ENCODE measurements at regions not wholly inside any gene's neighbourhood (a gene's known extent, or its start where the extent isn't known, plus 50 kb on each side); places are given as distances from the start of the nearest gene placed in this dataset.

GRCh38 chr13:111459803-111460547 is 139.5 kb downstream of the TEX29 start:
- Histone ChIP-seq H3K9ac (ENCODE audit: low read depth, low read length) (no peak overlapping the region), H3K4me1 (ENCODE audit: insufficient read depth, low read length) (no peaks in the 10 kb centered on the region)

GRCh38 chr13:111460548-111461444 is 140.4 kb downstream of the TEX29 start:
- H3K9me3 ChIP-seq (ENCODE audit: insufficient read depth, low read depth, low read length) = no peaks in the 10 kb centered on the region; the same call in 1 of the 2 replicates
- H3K4me1 ChIP-seq (ENCODE audit: insufficient read depth, low read length) = no peaks in the 10 kb centered on the region
- no peaks in the 10 kb centered on the region for H3K36me3 ChIP-seq (ENCODE audit: insufficient read depth, low read depth, low read length)
- H3K9ac ChIP-seq (ENCODE audit: low read depth, low read length) = no peak overlapping the region
- no peak overlapping the region for H3K27ac ChIP-seq (ENCODE audit: low read length)
- no peaks in the 10 kb centered on the region; the same call in 1 of the 2 replicates for H3K27me3 ChIP-seq (ENCODE audit: insufficient read depth, low read length)
- no peak overlapping the region for H3K4me3 ChIP-seq (ENCODE audit: low read length)

More at GRCh38 chr13:111459803-111460547, 139.5 kb downstream of the TEX29 start:
- Histone ChIP-seq H3K36me3 (ENCODE audit: insufficient read depth, low read depth, low read length) (no peaks in the 10 kb centered on the region), H3K27me3 (ENCODE audit: insufficient read depth, low read length) (no peaks in the 10 kb centered on the region; the same call in 1 of the 2 replicates), H3K27ac (ENCODE audit: low read length) (no peak overlapping the region), H3K4me3 (ENCODE audit: low read length) (no peak overlapping the region), H3K9me3 (ENCODE audit: insufficient read depth, low read depth, low read length) (no peaks in the 10 kb centered on the region; the same call in 1 of the 2 replicates)

GRCh38 chr13:111461445-111462149 is 141.2 kb downstream of the TEX29 start:
- no peaks in the 10 kb centered on the region for H3K4me1 ChIP-seq (ENCODE audit: insufficient read depth, low read length)
- no peaks in the 10 kb centered on the region; the same call in 1 of the 2 replicates for H3K9me3 ChIP-seq (ENCODE audit: insufficient read depth, low read depth, low read length)
- H3K36me3 ChIP-seq (ENCODE audit: insufficient read depth, low read depth, low read length) = no peaks in the 10 kb centered on the region
- no peak overlapping the region for H3K27ac ChIP-seq (ENCODE audit: low read length)
- no peak overlapping the region for H3K9ac ChIP-seq (ENCODE audit: low read depth, low read length)
- H3K27me3 ChIP-seq (ENCODE audit: insufficient read depth, low read length) = no peaks in the 10 kb centered on the region; the same call in 1 of the 2 replicates
- H3K4me3 ChIP-seq (ENCODE audit: low read length) = no peak overlapping the region

GRCh38 chr13:111462221-111462764 is 141.9 kb downstream of the TEX29 start:
- Histone ChIP-seq H3K27me3 (ENCODE audit: insufficient read depth, low read length) (no peaks in the 10 kb centered on the region; the same call in 1 of the 2 replicates), H3K27ac (ENCODE audit: low read length) (no peak overlapping the region), H3K9me3 (ENCODE audit: insufficient read depth, low read depth, low read length) (no peaks in the 10 kb centered on the region), H3K4me3 (ENCODE audit: low read length) (no peak overlapping the region), H3K9ac (ENCODE audit: low read depth, low read length) (no peak overlapping the region), H3K36me3 (ENCODE audit: insufficient read depth, low read depth, low read length) (no peaks in the 10 kb centered on the region), H3K4me1 (ENCODE audit: insufficient read depth, low read length) (no peaks in the 10 kb centered on the region)

GRCh38 chr13:111462944-111463343 is 142.5 kb downstream of the TEX29 start:
- H3K4me1 ChIP-seq (ENCODE audit: insufficient read depth, low read length) = no peaks in the 10 kb centered on the region

GRCh38 chr13:111467111-111467890 is 146.9 kb downstream of the TEX29 start:
- Histone ChIP-seq H3K36me3 (ENCODE audit: insufficient read depth, low read depth, low read length) (no peaks in the 10 kb centered on the region), H3K9ac (ENCODE audit: low read depth, low read length) (no peak overlapping the region), H3K4me1 (ENCODE audit: insufficient read depth, low read length) (no peaks in the 10 kb centered on the region), H3K4me3 (ENCODE audit: low read length) (no peak overlapping the region), H3K27me3 (ENCODE audit: insufficient read depth, low read length) (no peaks in the 10 kb centered on the region; the same call in 1 of the 2 replicates), H3K9me3 (ENCODE audit: insufficient read depth, low read depth, low read length) (no peaks in the 10 kb centered on the region), H3K27ac (ENCODE audit: low read length) (no peak overlapping the region)

More at GRCh38 chr13:111462944-111463343, 142.5 kb downstream of the TEX29 start:
- no peaks in the 10 kb centered on the region for H3K9me3 ChIP-seq (ENCODE audit: insufficient read depth, low read depth, low read length)
- H3K36me3 ChIP-seq (ENCODE audit: insufficient read depth, low read depth, low read length) = no peaks in the 10 kb centered on the region
- no peak overlapping the region for H3K4me3 ChIP-seq (ENCODE audit: low read length)
- no peak overlapping the region for H3K9ac ChIP-seq (ENCODE audit: low read depth, low read length)
- no peaks in the 10 kb centered on the region; the same call in 1 of the 2 replicates for H3K27me3 ChIP-seq (ENCODE audit: insufficient read depth, low read length)
- H3K27ac ChIP-seq (ENCODE audit: low read length) = no peak overlapping the region

GRCh38 chr13:111468037-111468959 is 147.9 kb downstream of the TEX29 start:
- no peak overlapping the region for H3K27ac ChIP-seq (ENCODE audit: low read length)
- H3K4me1 ChIP-seq (ENCODE audit: insufficient read depth, low read length) = no peaks in the 10 kb centered on the region
- no peaks in the 10 kb centered on the region for H3K36me3 ChIP-seq (ENCODE audit: insufficient read depth, low read depth, low read length)
- H3K27me3 ChIP-seq (ENCODE audit: insufficient read depth, low read length) = no peaks in the 10 kb centered on the region; the same call in 1 of the 2 replicates
- H3K9ac ChIP-seq (ENCODE audit: low read depth, low read length) = no peak overlapping the region
- no peak overlapping the region for H3K4me3 ChIP-seq (ENCODE audit: low read length)
- no peaks in the 10 kb centered on the region for H3K9me3 ChIP-seq (ENCODE audit: insufficient read depth, low read depth, low read length)

GRCh38 chr13:111469450-111469849 is 149.0 kb downstream of the TEX29 start:
- Histone ChIP-seq H3K27me3 (ENCODE audit: insufficient read depth, low read length) (no peaks in the 10 kb centered on the region), H3K9ac (ENCODE audit: low read depth, low read length) (no peak overlapping the region), H3K4me1 (ENCODE audit: insufficient read depth, low read length) (no peaks in the 10 kb centered on the region), H3K9me3 (ENCODE audit: insufficient read depth, low read depth, low read length) (no peaks in the 10 kb centered on the region), H3K36me3 (ENCODE audit: insufficient read depth, low read depth, low read length) (no peaks in the 10 kb centered on the region), H3K4me3 (ENCODE audit: low read length) (no peak overlapping the region), H3K27ac (ENCODE audit: low read length) (no peak overlapping the region)

GRCh38 chr13:111469916-111470506 is 149.6 kb downstream of the TEX29 start:
- no peaks in the 10 kb centered on the region for H3K4me1 ChIP-seq (ENCODE audit: insufficient read depth, low read length)
- no peaks in the 10 kb centered on the region for H3K36me3 ChIP-seq (ENCODE audit: insufficient read depth, low read depth, low read length)
- no peak overlapping the region for H3K4me3 ChIP-seq (ENCODE audit: low read length)
- no peak overlapping the region for H3K27ac ChIP-seq (ENCODE audit: low read length)
- no peak overlapping the region for H3K9ac ChIP-seq (ENCODE audit: low read depth, low read length)
- no peaks in the 10 kb centered on the region for H3K27me3 ChIP-seq (ENCODE audit: insufficient read depth, low read length)
- H3K9me3 ChIP-seq (ENCODE audit: insufficient read depth, low read depth, low read length) = no peaks in the 10 kb centered on the region

GRCh38 chr13:111470933-111471332 is 150.5 kb downstream of the TEX29 start:
- no peaks in the 10 kb centered on the region for H3K36me3 ChIP-seq (ENCODE audit: insufficient read depth, low read depth, low read length)
- no peak overlapping the region for H3K27ac ChIP-seq (ENCODE audit: low read length)
- no peak overlapping the region for H3K9ac ChIP-seq (ENCODE audit: low read depth, low read length)
- no peaks in the 10 kb centered on the region for H3K4me1 ChIP-seq (ENCODE audit: insufficient read depth, low read length)
- no peaks in the 10 kb centered on the region for H3K9me3 ChIP-seq (ENCODE audit: insufficient read depth, low read depth, low read length)
- no peak overlapping the region for H3K4me3 ChIP-seq (ENCODE audit: low read length)
- H3K27me3 ChIP-seq (ENCODE audit: insufficient read depth, low read length) = no peaks in the 10 kb centered on the region
